ENCODE measurements at regions not wholly inside any gene's neighbourhood (a gene's known extent, or its start where the extent isn't known, plus 50 kb on each side); places are given as distances from the start of the nearest gene placed in this dataset.

GRCh38 chr11:112847568-112847967, 113.7 kb upstream of the NCAM1 start:
- no peak for DNase-seq (ENCODE audit: low read depth, low spot score)

GRCh38 chr11:112852143-112852866, 108.9 kb upstream of the NCAM1 start:
- peak; percentile 31 for DNase-seq (ENCODE audit: low read depth, low spot score)

- no peak for DNase-seq (ENCODE audit: low read depth, low spot score)
Measured at GRCh38 chr11:112856133-112856532, 105.1 kb upstream of the NCAM1 start.

- no peak for DNase-seq (ENCODE audit: low read depth, low spot score)
Measured at GRCh38 chr11:112856591-112856990, 104.6 kb upstream of the NCAM1 start.

GRCh38 chr11:112858289-112859023, 102.8 kb upstream of the NCAM1 start:
- DNase-seq (ENCODE audit: low read depth, low spot score): no peak

- no peak for DNase-seq (ENCODE audit: low read depth, low spot score)
Measured at GRCh38 chr11:112859787-112860186, 101.4 kb upstream of the NCAM1 start.

- no peak for DNase-seq (ENCODE audit: low read depth, low spot score)
Measured at GRCh38 chr11:112861356-112861755, 99.9 kb upstream of the NCAM1 start.

- no peak for DNase-seq (ENCODE audit: low read depth, low spot score)
Measured at GRCh38 chr11:112863305-112863704, 97.9 kb upstream of the NCAM1 start.

GRCh38 chr11:112864672-112865071, 96.5 kb upstream of the NCAM1 start:
- DNase-seq (ENCODE audit: low read depth, low spot score): no peak

GRCh38 chr11:112871909-112872500, 89.2 kb upstream of the NCAM1 start:
- no peak for DNase-seq (ENCODE audit: low read depth, low spot score)

- no peak for DNase-seq (ENCODE audit: low read depth, low spot score)
Measured at GRCh38 chr11:112874980-112875379, 86.2 kb upstream of the NCAM1 start.

GRCh38 chr11:112877581-112877980, 83.6 kb upstream of the NCAM1 start:
- DNase-seq (ENCODE audit: low read depth, low spot score): no peak

- no peak for DNase-seq (ENCODE audit: low read depth, low spot score)
Measured at GRCh38 chr11:112878033-112878601, 83.1 kb upstream of the NCAM1 start.

GRCh38 chr11:112880495-112880894, 80.7 kb upstream of the NCAM1 start:
- no peak for DNase-seq (ENCODE audit: low read depth, low spot score)

- DNase-seq (ENCODE audit: low read depth, low spot score): peak; percentile 89
Measured at GRCh38 chr11:112881461-112881860, 79.8 kb upstream of the NCAM1 start.

GRCh38 chr11:112882494-112883381, 78.5 kb upstream of the NCAM1 start:
- peak; percentile 13 for DNase-seq (ENCODE audit: low read depth, low spot score)

- DNase-seq (ENCODE audit: low read depth, low spot score): peak; percentile 33
Measured at GRCh38 chr11:112884012-112884767, 77.0 kb upstream of the NCAM1 start.

GRCh38 chr11:112885744-112886433, 75.3 kb upstream of the NCAM1 start:
- peak; percentile 13 for DNase-seq (ENCODE audit: low read depth, low spot score)

GRCh38 chr11:112886434-112887370, 74.5 kb upstream of the NCAM1 start:
- no peak for DNase-seq (ENCODE audit: low read depth, low spot score)
